ENCODE measurements at regions not wholly inside any gene's neighbourhood (a gene's known extent, or its start where the extent isn't known, plus 50 kb on each side); places are given as distances from the start of the nearest gene placed in this dataset.

DNA sequence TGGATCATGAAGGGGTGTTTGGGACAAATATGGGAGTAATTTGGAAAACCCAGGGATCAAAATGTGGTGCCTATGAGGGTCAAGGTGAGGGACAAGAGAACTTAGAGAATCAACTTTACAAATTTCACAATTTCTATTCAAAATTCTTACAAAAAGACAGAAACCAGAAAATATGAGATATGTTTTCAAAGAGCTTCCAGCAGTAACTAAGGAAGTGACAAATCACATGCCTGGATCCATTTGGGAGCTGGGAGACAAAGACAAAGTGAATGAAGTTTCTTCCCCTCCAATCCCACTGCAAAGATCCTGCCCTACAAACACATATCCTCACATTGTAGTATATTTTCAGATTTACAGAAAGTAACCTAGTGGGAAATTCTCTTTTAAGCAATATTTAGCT is 235.0 kb upstream of the VLDLR start:
- TF ChIP-seq, protein P1, sequence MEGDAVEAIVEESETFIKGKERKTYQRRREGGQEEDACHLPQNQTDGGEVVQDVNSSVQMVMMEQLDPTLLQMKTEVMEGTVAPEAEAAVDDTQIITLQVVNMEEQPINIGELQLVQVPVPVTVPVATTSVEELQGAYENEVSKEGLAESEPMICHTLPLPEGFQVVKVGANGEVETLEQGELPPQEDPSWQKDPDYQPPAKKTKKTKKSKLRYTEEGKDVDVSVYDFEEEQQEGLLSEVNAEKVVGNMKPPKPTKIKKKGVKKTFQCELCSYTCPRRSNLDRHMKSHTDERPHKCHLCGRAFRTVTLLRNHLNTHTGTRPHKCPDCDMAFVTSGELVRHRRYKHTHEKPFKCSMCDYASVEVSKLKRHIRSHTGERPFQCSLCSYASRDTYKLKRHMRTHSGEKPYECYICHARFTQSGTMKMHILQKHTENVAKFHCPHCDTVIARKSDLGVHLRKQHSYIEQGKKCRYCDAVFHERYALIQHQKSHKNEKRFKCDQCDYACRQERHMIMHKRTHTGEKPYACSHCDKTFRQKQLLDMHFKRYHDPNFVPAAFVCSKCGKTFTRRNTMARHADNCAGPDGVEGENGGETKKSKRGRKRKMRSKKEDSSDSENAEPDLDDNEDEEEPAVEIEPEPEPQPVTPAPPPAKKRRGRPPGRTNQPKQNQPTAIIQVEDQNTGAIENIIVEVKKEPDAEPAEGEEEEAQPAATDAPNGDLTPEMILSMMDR (IDR thresholded peaks at IDR 0.05), result no peak
- TF ChIP-seq POLR2A (IDR thresholded peaks at IDR 0.05), result no peak

Measured in testis (tissue), 2 donors.